Muscle layer of colon (tissue), 2 donors: ENCODE measurements at regions not wholly inside any gene's neighbourhood (a gene's known extent, or its start where the extent isn't known, plus 50 kb on each side); places are given as distances from the start of the nearest gene placed in this dataset.

Source experiments
- H3K27ac ChIP-seq: one replicate; pipeline ENCODE4 v1.7.0; 2013; ENCODE audit warnings: low read depth, mild to moderate bottlenecking, low read length, moderate library complexity
- H3K27me3 ChIP-seq, 2 donors: one replicate each; pipeline ENCODE4 v1.7.0; 2013; ENCODE audit warnings: low read length in 2 of 2, mild to moderate bottlenecking in 2 of 2; ENCODE audit not compliant: insufficient read depth in 2 of 2, control insufficient read depth in 1 of 2
- H3K36me3 ChIP-seq: one replicate; pipeline ENCODE4 v1.7.0; 2013; ENCODE audit warnings: mild to moderate bottlenecking, low read length; ENCODE audit not compliant: insufficient read depth
- H3K4me1 ChIP-seq: one replicate; pipeline ENCODE4 v1.7.0; 2013; ENCODE audit warnings: mild to moderate bottlenecking, low read length; ENCODE audit not compliant: insufficient read depth
- H3K4me3 ChIP-seq, 2 donors: one replicate each; pipeline ENCODE4 v1.7.0; 2013; ENCODE audit warnings: low read length in 2 of 2, low read depth in 1 of 2, mild to moderate bottlenecking in 1 of 2, moderate library complexity in 1 of 2
- H3K9ac ChIP-seq: one replicate; pipeline ENCODE4 v1.7.0; 2013; ENCODE audit warnings: low read length
- H3K9me3 ChIP-seq: one replicate; pipeline ENCODE4 v1.7.0; 2013; ENCODE audit warnings: mild to moderate bottlenecking, low read length
- donor health status: abdominal sarcoma.
- donor health status: Adenocarcinoma of cecum.

- Histone ChIP-seq H3K4me1 (no peaks in the 10 kb centered on the region), H3K9me3 (no peaks in the 10 kb centered on the region), H3K27me3 (no peaks in the 10 kb centered on the region), H3K9ac (no peak overlapping the region), H3K4me3 (no peak overlapping the region), H3K36me3 (no peaks in the 10 kb centered on the region), H3K27ac (no peak overlapping the region)
Measured at GRCh38 chr14:27389402-27389801, 791.6 kb upstream of the NOVA1 start.

- H3K9me3 ChIP-seq: no peaks in the 10 kb centered on the region
- H3K9ac ChIP-seq: no peak overlapping the region
- H3K4me3 ChIP-seq: no peak overlapping the region
- H3K27ac ChIP-seq: no peak overlapping the region
- H3K4me1 ChIP-seq: no peaks in the 10 kb centered on the region
- no peaks in the 10 kb centered on the region for H3K36me3 ChIP-seq
- no peaks in the 10 kb centered on the region for H3K27me3 ChIP-seq
Measured at GRCh38 chr14:27390155-27390554, 792.3 kb upstream of the NOVA1 start.

DNA sequence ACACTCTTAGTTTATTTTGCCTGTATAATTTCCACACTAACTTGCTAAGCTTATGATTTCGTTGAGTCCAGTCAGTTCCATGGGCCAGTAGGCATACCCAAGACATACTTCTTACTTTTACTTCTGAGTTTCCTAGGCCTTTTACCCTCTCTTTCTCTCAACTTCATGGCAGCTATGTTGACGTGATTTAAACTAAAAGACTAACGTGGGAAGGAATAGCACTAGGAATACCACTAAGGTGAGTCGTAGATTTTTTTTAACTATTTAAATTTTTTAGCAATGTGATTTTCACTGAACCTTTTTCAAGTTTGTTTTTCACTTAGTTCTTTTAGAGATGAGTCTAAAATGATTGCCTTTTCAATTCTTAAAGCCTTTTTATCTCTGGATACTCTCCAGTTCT, 793.5 kb upstream of the NOVA1 start:
- H3K9me3 ChIP-seq: no peaks in the 10 kb centered on the region
- H3K4me3 ChIP-seq: no peak overlapping the region
- no peaks in the 10 kb centered on the region for H3K36me3 ChIP-seq
- H3K27me3 ChIP-seq: no peaks in the 10 kb centered on the region
- no peaks in the 10 kb centered on the region for H3K4me1 ChIP-seq
- H3K27ac ChIP-seq: no peak overlapping the region
- H3K9ac ChIP-seq: no peak overlapping the region

GRCh38 chr14:27392153-27392552, 794.3 kb upstream of the NOVA1 start:
- Histone ChIP-seq H3K9ac (no peak overlapping the region), H3K4me3 (no peak overlapping the region), H3K36me3 (no peaks in the 10 kb centered on the region), H3K4me1 (no peaks in the 10 kb centered on the region), H3K27ac (no peak overlapping the region), H3K9me3 (no peaks in the 10 kb centered on the region), H3K27me3 (no peaks in the 10 kb centered on the region)

DNA sequence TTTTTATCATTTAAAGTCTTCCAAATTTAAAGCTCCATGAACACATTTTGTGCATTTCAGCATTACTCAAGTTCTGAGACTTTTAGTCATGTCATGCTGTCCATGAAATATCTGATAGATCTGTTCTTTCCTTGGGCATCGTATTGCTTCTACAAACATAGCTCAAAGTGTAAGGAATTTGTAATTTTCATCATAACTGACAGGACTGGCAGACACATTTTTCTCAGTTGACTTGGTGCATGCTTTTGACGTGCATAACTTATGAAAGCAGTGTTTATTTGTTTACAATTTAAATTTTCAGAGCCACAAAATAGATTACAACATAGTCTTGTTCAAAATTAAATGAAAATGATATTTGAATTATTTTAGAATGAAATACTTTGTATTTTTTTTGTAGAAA, 812.1 kb upstream of the NOVA1 start:
- Histone ChIP-seq H3K27me3 (no peaks in the 10 kb centered on the region), H3K36me3 (no peaks in the 10 kb centered on the region), H3K4me1 (no peaks in the 10 kb centered on the region), H3K27ac (no peak overlapping the region), H3K9me3 (no peaks in the 10 kb centered on the region), H3K4me3 (no peak overlapping the region), H3K9ac (no peak overlapping the region)

GRCh38 chr14:27410981-27411380, 813.1 kb upstream of the NOVA1 start:
- H3K4me1 ChIP-seq: no peaks in the 10 kb centered on the region
- no peaks in the 10 kb centered on the region for H3K9me3 ChIP-seq
- H3K36me3 ChIP-seq: no peaks in the 10 kb centered on the region
- H3K27me3 ChIP-seq: no peaks in the 10 kb centered on the region
- H3K4me3 ChIP-seq: no peak overlapping the region
- H3K9ac ChIP-seq: no peak overlapping the region
- H3K27ac ChIP-seq: no peak overlapping the region

- no peak overlapping the region for H3K27ac ChIP-seq
- H3K27me3 ChIP-seq: no peaks in the 10 kb centered on the region
Measured at GRCh38 chr14:27427796-27428195, 830.0 kb upstream of the NOVA1 start.

GRCh38 chr14:27435923-27436670, 838.3 kb upstream of the NOVA1 start:
- H3K36me3 ChIP-seq: no peaks in the 10 kb centered on the region
- H3K27me3 ChIP-seq: no peaks in the 10 kb centered on the region
- no peak overlapping the region for H3K9ac ChIP-seq
- H3K4me3 ChIP-seq: no peak overlapping the region
- no peaks in the 10 kb centered on the region for H3K9me3 ChIP-seq
- H3K4me1 ChIP-seq: no peaks in the 10 kb centered on the region
- H3K27ac ChIP-seq: no peak overlapping the region

More at GRCh38 chr14:27427796-27428195, 830.0 kb upstream of the NOVA1 start:
- no peaks in the 10 kb centered on the region for H3K9me3 ChIP-seq
- no peak overlapping the region for H3K4me3 ChIP-seq
- no peak overlapping the region for H3K9ac ChIP-seq
- H3K4me1 ChIP-seq: no peaks in the 10 kb centered on the region
- no peaks in the 10 kb centered on the region for H3K36me3 ChIP-seq

GRCh38 chr14:27484633-27485032, 886.8 kb upstream of the NOVA1 start:
- H3K4me3 ChIP-seq: no peak overlapping the region
- H3K9ac ChIP-seq: no peak overlapping the region
- no peaks in the 10 kb centered on the region for H3K9me3 ChIP-seq
- no peaks in the 10 kb centered on the region for H3K27me3 ChIP-seq
- no peak overlapping the region for H3K27ac ChIP-seq
- H3K4me1 ChIP-seq: no peaks in the 10 kb centered on the region
- H3K36me3 ChIP-seq: no peaks in the 10 kb centered on the region

- Histone ChIP-seq H3K9me3 (no peaks in the 10 kb centered on the region), H3K9ac (no peak overlapping the region), H3K27me3 (no peaks in the 10 kb centered on the region), H3K4me1 (no peaks in the 10 kb centered on the region), H3K4me3 (no peak overlapping the region), H3K27ac (no peak overlapping the region), H3K36me3 (no peaks in the 10 kb centered on the region)
Measured at GRCh38 chr14:27485193-27485592, 887.4 kb upstream of the NOVA1 start.

DNA sequence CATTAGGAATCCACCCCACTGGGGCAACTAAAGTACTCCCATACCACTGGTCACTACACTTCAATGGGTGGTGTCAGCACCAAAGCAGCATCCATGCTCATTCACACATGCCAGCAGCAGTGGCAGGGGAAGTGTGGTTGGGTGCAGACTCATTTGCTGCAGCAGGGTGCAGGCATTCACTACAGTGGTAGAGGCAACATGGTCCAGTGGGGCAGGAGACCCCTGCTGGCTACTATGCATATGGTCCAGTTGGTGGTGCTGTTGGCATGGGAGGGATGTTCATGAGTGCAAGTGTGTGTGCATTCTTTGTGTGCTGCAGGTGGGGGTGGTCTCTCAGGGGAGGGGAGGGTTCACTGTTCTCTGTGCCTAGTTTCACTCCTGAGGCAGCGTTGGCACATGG, 908.4 kb upstream of the NOVA1 start:
- no peaks in the 10 kb centered on the region for H3K4me1 ChIP-seq
- no peak overlapping the region for H3K9ac ChIP-seq
- H3K4me3 ChIP-seq: no peak overlapping the region
- no peaks in the 10 kb centered on the region for H3K27me3 ChIP-seq
- no peaks in the 10 kb centered on the region for H3K9me3 ChIP-seq
- no peaks in the 10 kb centered on the region for H3K36me3 ChIP-seq
- H3K27ac ChIP-seq: no peak overlapping the region

- Histone ChIP-seq H3K4me3 (no peak overlapping the region), H3K9me3 (no peaks in the 10 kb centered on the region), H3K27ac (no peak overlapping the region), H3K9ac (no peak overlapping the region), H3K36me3 (no peaks in the 10 kb centered on the region), H3K27me3 (no peaks in the 10 kb centered on the region), H3K4me1 (no peaks in the 10 kb centered on the region)
Measured at GRCh38 chr14:27528328-27528727, 930.5 kb upstream of the NOVA1 start.
